Type B pancreatic cell (in vitro differentiated cells): ENCODE measurements at regions not wholly inside any gene's neighbourhood (a gene's known extent, or its start where the extent isn't known, plus 50 kb on each side); places are given as distances from the start of the nearest gene placed in this dataset.

Experiments used
- DNase-seq: peaks from one replicate; pipeline ENCODE4 v3.0.0; 2021; ENCODE audit warnings: mixed read lengths; ENCODE audit not compliant: unreplicated experiment; ENCODE audit errors: extremely low spot score
- H3K27ac Mint-ChIP-seq: 2 replicates; pipeline ENCODE4 v1.8.0; 2021; ENCODE audit warnings: mild to moderate bottlenecking, mixed read lengths
- H3K27me3 Mint-ChIP-seq: 2 replicates; pipeline ENCODE4 v1.8.0; 2021; ENCODE audit warnings: mixed read lengths
- H3K36me3 Mint-ChIP-seq: 2 replicates; pipeline ENCODE4 v1.8.0; 2021; ENCODE audit warnings: mixed read lengths
- H3K4me1 Mint-ChIP-seq: one replicate; pipeline ENCODE4 v1.8.0; 2021; ENCODE audit warnings: mixed read lengths; ENCODE audit not compliant: unreplicated experiment
- H3K4me3 Mint-ChIP-seq: 2 replicates; pipeline ENCODE4 v1.8.0; 2021; ENCODE audit warnings: mild to moderate bottlenecking, mixed read lengths
- H3K9me3 Mint-ChIP-seq: 2 replicates; pipeline ENCODE4 v1.8.0; 2021; ENCODE audit warnings: mixed read lengths
- CTCF ChIP-seq: fragments of 200-600 bp; sonication (generic); conservative IDR thresholded peaks from 2 replicates; pipeline ENCODE4 v1.5.0; 2021; ENCODE audit warnings: antibody characterized with exemption, mild to moderate bottlenecking

GRCh38 chr9:6160579-6160978 is 55.0 kb upstream of the IL33 start:
- no peak for DNase-seq
- Mint-ChIP-seq H3K4me3 (no peak overlapping the region), H3K27ac (no peak overlapping the region), H3K4me1 (no peaks in the 10 kb centered on the region), H3K36me3 (no peaks in the 10 kb centered on the region), H3K9me3 (no peaks in the 10 kb centered on the region), H3K27me3 (no peaks in the 10 kb centered on the region)
- TF ChIP-seq CTCF: no peak

DNA sequence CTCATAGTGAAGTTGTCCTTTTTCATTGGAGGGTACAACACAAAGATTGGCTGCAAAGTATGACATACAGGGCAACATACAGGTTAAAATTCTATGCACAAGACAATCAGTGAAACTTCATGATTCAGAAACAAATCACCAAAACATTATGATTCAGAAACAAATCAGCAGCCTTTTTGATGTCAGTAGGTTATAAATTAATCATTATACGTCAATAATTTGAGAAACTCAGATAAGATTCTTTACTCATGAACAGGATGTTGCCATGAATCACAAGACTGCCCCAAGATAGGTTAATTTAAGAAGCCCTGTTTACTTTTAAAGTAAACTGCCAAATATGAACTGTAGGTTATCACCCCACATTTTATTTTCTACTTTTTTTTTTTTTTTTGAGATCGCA is 62.2 kb upstream of the IL33 start:
- no peak overlapping the region for H3K27ac Mint-ChIP-seq
- peaks cover 7% of the 10 kb centered on the region for H3K9me3 Mint-ChIP-seq
- no peak for TF ChIP-seq CTCF
- no peak overlapping the region for H3K4me3 Mint-ChIP-seq
- no peak for DNase-seq
- H3K36me3 Mint-ChIP-seq: no peaks in the 10 kb centered on the region
- H3K4me1 Mint-ChIP-seq: no peaks in the 10 kb centered on the region
- H3K27me3 Mint-ChIP-seq: no peaks in the 10 kb centered on the region

GRCh38 chr9:6152788-6153187 is 62.8 kb upstream of the IL33 start:
- no peaks in the 10 kb centered on the region for H3K36me3 Mint-ChIP-seq
- H3K9me3 Mint-ChIP-seq: peaks cover 7% of the 10 kb centered on the region
- no peaks in the 10 kb centered on the region for H3K4me1 Mint-ChIP-seq
- TF ChIP-seq CTCF: no peak
- no peak for DNase-seq
- no peak overlapping the region for H3K4me3 Mint-ChIP-seq
- H3K27ac Mint-ChIP-seq: no peak overlapping the region
- H3K27me3 Mint-ChIP-seq: no peaks in the 10 kb centered on the region

DNA sequence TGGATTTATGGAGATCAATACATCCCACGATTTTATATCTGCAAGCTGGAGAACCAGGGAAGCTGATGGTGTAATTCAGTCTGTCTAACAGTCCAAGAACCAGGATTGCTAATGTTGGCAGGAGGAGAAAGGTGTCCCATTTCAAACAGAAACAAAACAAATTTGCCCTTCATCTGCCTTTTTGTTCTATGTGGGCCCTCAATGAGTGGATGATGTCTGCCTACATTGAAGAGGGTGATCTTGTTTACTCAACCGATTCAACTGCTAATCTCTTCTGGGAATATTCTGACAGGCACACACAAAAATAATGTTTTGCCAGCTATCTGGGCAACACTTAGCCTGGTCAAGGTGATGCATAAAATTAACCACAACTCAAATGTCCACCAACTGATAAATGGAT is 65.1 kb upstream of the IL33 start:
- no peaks in the 10 kb centered on the region for H3K27me3 Mint-ChIP-seq
- H3K4me1 Mint-ChIP-seq: no peaks in the 10 kb centered on the region
- no peaks in the 10 kb centered on the region for H3K36me3 Mint-ChIP-seq
- H3K4me3 Mint-ChIP-seq: no peak overlapping the region
- no peak overlapping the region for H3K27ac Mint-ChIP-seq
- no peak for TF ChIP-seq CTCF
- no peak for DNase-seq
- peaks cover 7% of the 10 kb centered on the region for H3K9me3 Mint-ChIP-seq

DNA sequence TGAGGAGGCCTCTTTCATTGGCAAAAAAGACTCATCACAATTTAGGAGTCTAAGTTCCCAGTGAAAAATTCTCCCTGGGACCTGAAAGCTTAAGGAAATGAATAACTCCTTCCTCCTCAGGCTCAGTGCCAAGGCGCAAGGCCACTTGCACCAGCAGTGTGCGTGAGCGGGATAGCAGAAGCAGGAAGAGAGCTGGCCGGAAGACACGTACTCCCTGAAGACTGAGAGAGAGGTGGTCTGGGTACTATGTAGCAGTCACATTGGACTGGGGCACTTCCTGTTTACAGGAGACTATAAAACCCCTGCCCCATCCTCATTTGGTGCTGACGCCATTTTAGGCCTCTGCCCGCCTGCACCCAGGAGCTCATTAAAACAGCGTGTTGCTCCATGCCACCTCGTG is 66.3 kb upstream of the IL33 start:
- H3K27ac Mint-ChIP-seq: no peak overlapping the region
- no peaks in the 10 kb centered on the region for H3K36me3 Mint-ChIP-seq
- H3K27me3 Mint-ChIP-seq: no peaks in the 10 kb centered on the region
- no peak for TF ChIP-seq CTCF
- DNase-seq: no peak
- H3K9me3 Mint-ChIP-seq: peaks cover 7% of the 10 kb centered on the region
- no peaks in the 10 kb centered on the region for H3K4me1 Mint-ChIP-seq
- H3K4me3 Mint-ChIP-seq: no peak overlapping the region

- Mint-ChIP-seq H3K36me3 (no peaks in the 10 kb centered on the region), H3K4me3 (no peak overlapping the region), H3K9me3 (peaks cover 7% of the 10 kb centered on the region), H3K27ac (no peak overlapping the region), H3K4me1 (no peaks in the 10 kb centered on the region), H3K27me3 (no peaks in the 10 kb centered on the region)
- no peak for DNase-seq
- no peak for TF ChIP-seq CTCF
Observed at GRCh38 chr9:6147846-6148245, 67.8 kb upstream of the IL33 start.
